ENCODE measurements at regions not wholly inside any gene's neighbourhood (a gene's known extent, or its start where the extent isn't known, plus 50 kb on each side); places are given as distances from the start of the nearest gene placed in this dataset.

- Histone ChIP-seq H3K9ac (ENCODE audit: low read length) (no peak overlapping the region), H3K36me3 (ENCODE audit: insufficient read depth, low read length) (no peaks in the 10 kb centered on the region), H3K4me2 (ENCODE audit: low read depth, low read length, poor library complexity, severe bottlenecking) (no peak overlapping the region), H3K79me2 (ENCODE audit: low read length) (no peaks in the 10 kb centered on the region), H3K27me3 (ENCODE audit: low read length) (no peaks in the 10 kb centered on the region), H3K4me3 (ENCODE audit: low read length) (no peak overlapping the region), H4K20me1 (ENCODE audit: insufficient read depth, low read depth, low read length) (no peaks in the 10 kb centered on the region), H3K9me2 (replicated peaks; ENCODE audit: insufficient read depth, low read length) (no peaks in the 10 kb centered on the region), H2AFZ (ENCODE audit: low read length) (no peak overlapping the region), H3K9me3 (ENCODE audit: low read length) (no peaks in the 10 kb centered on the region), H3K4me1 (ENCODE audit: low read length) (no peaks in the 10 kb centered on the region), H3K27ac (ENCODE audit: low read length) (no peak overlapping the region)
- no peak for DNase-seq
Observed at GRCh38 chr2:30321466-30321865, 90.1 kb downstream of the LBH start.

- H2AFZ ChIP-seq (ENCODE audit: low read length) = no peak overlapping the region
- no peak for DNase-seq
- no peak overlapping the region for H3K27ac ChIP-seq (ENCODE audit: low read length)
- H3K4me2 ChIP-seq (ENCODE audit: low read depth, low read length, poor library complexity, severe bottlenecking) = no peak overlapping the region
- H3K4me3 ChIP-seq (ENCODE audit: low read length) = no peak overlapping the region
- no peaks in the 10 kb centered on the region for H3K4me1 ChIP-seq (ENCODE audit: low read length)
- no peaks in the 10 kb centered on the region for H3K79me2 ChIP-seq (ENCODE audit: low read length)
- no peaks in the 10 kb centered on the region for H3K9me3 ChIP-seq (ENCODE audit: low read length)
- no peak overlapping the region for H3K9ac ChIP-seq (ENCODE audit: low read length)
- H3K36me3 ChIP-seq (ENCODE audit: insufficient read depth, low read length) = no peaks in the 10 kb centered on the region
- no peaks in the 10 kb centered on the region for H4K20me1 ChIP-seq (ENCODE audit: insufficient read depth, low read depth, low read length)
- H3K9me2 ChIP-seq (replicated peaks; ENCODE audit: insufficient read depth, low read length) = no peaks in the 10 kb centered on the region
- no peaks in the 10 kb centered on the region for H3K27me3 ChIP-seq (ENCODE audit: low read length)
Observed at GRCh38 chr2:30323499-30323898, 92.2 kb downstream of the LBH start.

- DNase-seq = no peak
- Histone ChIP-seq H3K27me3 (ENCODE audit: low read length) (no peaks in the 10 kb centered on the region), H2AFZ (ENCODE audit: low read length) (no peak overlapping the region)
Observed at GRCh38 chr2:30324245-30324908, 93.0 kb downstream of the LBH start.

GRCh38 chr2:30325600-30326328, 94.4 kb downstream of the LBH start:
- Histone ChIP-seq H3K4me2 (ENCODE audit: low read depth, low read length, poor library complexity, severe bottlenecking) (no peak overlapping the region), H3K27ac (ENCODE audit: low read length) (no peak overlapping the region), H3K9me2 (replicated peaks; ENCODE audit: insufficient read depth, low read length) (no peaks in the 10 kb centered on the region), H3K4me3 (ENCODE audit: low read length) (no peak overlapping the region), H3K27me3 (ENCODE audit: low read length) (no peaks in the 10 kb centered on the region), H3K9me3 (ENCODE audit: low read length) (no peaks in the 10 kb centered on the region), H3K36me3 (ENCODE audit: insufficient read depth, low read length) (no peaks in the 10 kb centered on the region), H2AFZ (ENCODE audit: low read length) (no peak overlapping the region), H3K79me2 (ENCODE audit: low read length) (no peaks in the 10 kb centered on the region), H3K4me1 (ENCODE audit: low read length) (no peaks in the 10 kb centered on the region), H3K9ac (ENCODE audit: low read length) (no peak overlapping the region), H4K20me1 (ENCODE audit: insufficient read depth, low read depth, low read length) (no peaks in the 10 kb centered on the region)
- no peak for DNase-seq

More at GRCh38 chr2:30324245-30324908, 93.0 kb downstream of the LBH start:
- H3K4me3 ChIP-seq (ENCODE audit: low read length) = no peak overlapping the region
- H3K79me2 ChIP-seq (ENCODE audit: low read length) = no peaks in the 10 kb centered on the region
- no peaks in the 10 kb centered on the region for H3K4me1 ChIP-seq (ENCODE audit: low read length)
- H3K36me3 ChIP-seq (ENCODE audit: insufficient read depth, low read length) = no peaks in the 10 kb centered on the region
- no peaks in the 10 kb centered on the region for H3K9me3 ChIP-seq (ENCODE audit: low read length)
- H3K9me2 ChIP-seq (replicated peaks; ENCODE audit: insufficient read depth, low read length) = no peaks in the 10 kb centered on the region
- H3K27ac ChIP-seq (ENCODE audit: low read length) = no peak overlapping the region
- no peak overlapping the region for H3K9ac ChIP-seq (ENCODE audit: low read length)
- H3K4me2 ChIP-seq (ENCODE audit: low read depth, low read length, poor library complexity, severe bottlenecking) = no peak overlapping the region
- H4K20me1 ChIP-seq (ENCODE audit: insufficient read depth, low read depth, low read length) = no peaks in the 10 kb centered on the region

- Histone ChIP-seq H2AFZ (ENCODE audit: low read length) (no peak overlapping the region), H3K4me2 (ENCODE audit: low read depth, low read length, poor library complexity, severe bottlenecking) (no peak overlapping the region), H3K4me1 (ENCODE audit: low read length) (no peaks in the 10 kb centered on the region), H3K27me3 (ENCODE audit: low read length) (no peaks in the 10 kb centered on the region), H3K9ac (ENCODE audit: low read length) (no peak overlapping the region), H3K9me2 (replicated peaks; ENCODE audit: insufficient read depth, low read length) (no peaks in the 10 kb centered on the region), H3K79me2 (ENCODE audit: low read length) (no peaks in the 10 kb centered on the region), H3K4me3 (ENCODE audit: low read length) (no peak overlapping the region), H3K9me3 (ENCODE audit: low read length) (no peaks in the 10 kb centered on the region), H4K20me1 (ENCODE audit: insufficient read depth, low read depth, low read length) (no peaks in the 10 kb centered on the region), H3K27ac (ENCODE audit: low read length) (no peak overlapping the region), H3K36me3 (ENCODE audit: insufficient read depth, low read length) (no peaks in the 10 kb centered on the region)
- no peak for DNase-seq
Observed at GRCh38 chr2:30326497-30326896, 95.2 kb downstream of the LBH start.

GRCh38 chr2:30331038-30331437, 99.7 kb downstream of the LBH start:
- Histone ChIP-seq H3K4me1 (ENCODE audit: low read length) (peaks cover 11% of the 10 kb centered on the region), H3K9me3 (ENCODE audit: low read length) (no peaks in the 10 kb centered on the region), H2AFZ (ENCODE audit: low read length) (no peak overlapping the region), H3K79me2 (ENCODE audit: low read length) (no peaks in the 10 kb centered on the region), H3K9me2 (replicated peaks; ENCODE audit: insufficient read depth, low read length) (no peaks in the 10 kb centered on the region), H3K4me2 (ENCODE audit: low read depth, low read length, poor library complexity, severe bottlenecking) (no peak overlapping the region), H3K27ac (ENCODE audit: low read length) (no peak overlapping the region), H4K20me1 (ENCODE audit: insufficient read depth, low read depth, low read length) (no peaks in the 10 kb centered on the region), H3K4me3 (ENCODE audit: low read length) (no peak overlapping the region), H3K36me3 (ENCODE audit: insufficient read depth, low read length) (no peaks in the 10 kb centered on the region), H3K27me3 (ENCODE audit: low read length) (no peaks in the 10 kb centered on the region), H3K9ac (ENCODE audit: low read length) (no peak overlapping the region)
- no peak for DNase-seq

GRCh38 chr2:30331869-30332268, 100.5 kb downstream of the LBH start:
- Histone ChIP-seq H3K27ac (ENCODE audit: low read length) (no peak overlapping the region), H3K4me3 (ENCODE audit: low read length) (no peak overlapping the region), H2AFZ (ENCODE audit: low read length) (no peak overlapping the region), H3K9me2 (replicated peaks; ENCODE audit: insufficient read depth, low read length) (no peaks in the 10 kb centered on the region), H3K4me2 (ENCODE audit: low read depth, low read length, poor library complexity, severe bottlenecking) (no peak overlapping the region), H3K9me3 (ENCODE audit: low read length) (no peaks in the 10 kb centered on the region), H3K4me1 (ENCODE audit: low read length) (peaks cover 18% of the 10 kb centered on the region), H3K79me2 (ENCODE audit: low read length) (no peaks in the 10 kb centered on the region), H3K27me3 (ENCODE audit: low read length) (no peaks in the 10 kb centered on the region), H3K9ac (ENCODE audit: low read length) (no peak overlapping the region), H4K20me1 (ENCODE audit: insufficient read depth, low read depth, low read length) (no peaks in the 10 kb centered on the region), H3K36me3 (ENCODE audit: insufficient read depth, low read length) (no peaks in the 10 kb centered on the region)
- no peak for DNase-seq

GRCh38 chr2:30332791-30333453, 101.6 kb downstream of the LBH start:
- H2AFZ ChIP-seq (ENCODE audit: low read length) = no peak overlapping the region
- no peaks in the 10 kb centered on the region for H3K9me2 ChIP-seq (replicated peaks; ENCODE audit: insufficient read depth, low read length)
- H3K4me2 ChIP-seq (ENCODE audit: low read depth, low read length, poor library complexity, severe bottlenecking) = no peak overlapping the region
- H3K79me2 ChIP-seq (ENCODE audit: low read length) = no peaks in the 10 kb centered on the region
- H3K36me3 ChIP-seq (ENCODE audit: insufficient read depth, low read length) = no peaks in the 10 kb centered on the region
- peaks cover 24% of the 10 kb centered on the region for H3K4me1 ChIP-seq (ENCODE audit: low read length)
- H3K9ac ChIP-seq (ENCODE audit: low read length) = no peak overlapping the region
- H3K27ac ChIP-seq (ENCODE audit: low read length) = no peak overlapping the region
- H3K27me3 ChIP-seq (ENCODE audit: low read length) = no peaks in the 10 kb centered on the region
- no peaks in the 10 kb centered on the region for H3K9me3 ChIP-seq (ENCODE audit: low read length)
- no peak overlapping the region for H3K4me3 ChIP-seq (ENCODE audit: low read length)
- H4K20me1 ChIP-seq (ENCODE audit: insufficient read depth, low read depth, low read length) = no peaks in the 10 kb centered on the region
- DNase-seq = no peak
